ENCODE measurements at regions not wholly inside any gene's neighbourhood (a gene's known extent, or its start where the extent isn't known, plus 50 kb on each side); places are given as distances from the start of the nearest gene placed in this dataset.

DNA sequence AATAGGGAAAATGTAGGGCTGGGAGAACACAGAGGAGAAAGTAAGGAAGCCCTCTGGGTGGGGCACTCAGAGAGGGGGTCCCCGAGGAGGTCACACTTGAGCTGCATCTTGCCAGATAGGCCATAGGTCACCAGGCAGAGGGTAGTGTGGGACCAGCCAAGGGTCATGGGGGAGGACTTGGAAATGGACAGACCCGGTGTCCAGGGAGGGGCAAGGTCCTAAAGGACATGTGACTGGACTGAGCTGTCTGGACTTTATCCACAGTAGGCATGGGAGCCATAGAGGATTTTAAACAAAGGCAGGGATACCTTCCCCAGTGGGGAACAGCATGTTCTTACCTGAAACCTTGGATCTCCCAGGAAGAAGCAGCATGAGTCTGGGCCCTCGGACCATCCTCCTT is 266.7 kb downstream of the LRFN2 start:
- TF ChIP-seq, protein P1, sequence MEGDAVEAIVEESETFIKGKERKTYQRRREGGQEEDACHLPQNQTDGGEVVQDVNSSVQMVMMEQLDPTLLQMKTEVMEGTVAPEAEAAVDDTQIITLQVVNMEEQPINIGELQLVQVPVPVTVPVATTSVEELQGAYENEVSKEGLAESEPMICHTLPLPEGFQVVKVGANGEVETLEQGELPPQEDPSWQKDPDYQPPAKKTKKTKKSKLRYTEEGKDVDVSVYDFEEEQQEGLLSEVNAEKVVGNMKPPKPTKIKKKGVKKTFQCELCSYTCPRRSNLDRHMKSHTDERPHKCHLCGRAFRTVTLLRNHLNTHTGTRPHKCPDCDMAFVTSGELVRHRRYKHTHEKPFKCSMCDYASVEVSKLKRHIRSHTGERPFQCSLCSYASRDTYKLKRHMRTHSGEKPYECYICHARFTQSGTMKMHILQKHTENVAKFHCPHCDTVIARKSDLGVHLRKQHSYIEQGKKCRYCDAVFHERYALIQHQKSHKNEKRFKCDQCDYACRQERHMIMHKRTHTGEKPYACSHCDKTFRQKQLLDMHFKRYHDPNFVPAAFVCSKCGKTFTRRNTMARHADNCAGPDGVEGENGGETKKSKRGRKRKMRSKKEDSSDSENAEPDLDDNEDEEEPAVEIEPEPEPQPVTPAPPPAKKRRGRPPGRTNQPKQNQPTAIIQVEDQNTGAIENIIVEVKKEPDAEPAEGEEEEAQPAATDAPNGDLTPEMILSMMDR (IDR thresholded peaks at IDR 0.05), result no peak
- no peak for TF ChIP-seq POLR2A (IDR thresholded peaks at IDR 0.05)

All from right lobe of liver (tissue), 4 donors.